PFSK-1 (cell line): ENCODE measurements at regions not wholly inside any gene's neighbourhood (a gene's known extent, or its start where the extent isn't known, plus 50 kb on each side); places are given as distances from the start of the nearest gene placed in this dataset.

ENCODE experiments used
- POLR2AphosphoS5 ChIP-seq: IDR thresholded peaks from 2 replicates; pipeline ENCODE4 v1.6.1; 2012; ENCODE audit warnings: low read depth, mild to moderate bottlenecking, control low read depth, low read length, moderate library complexity
- REST ChIP-seq, 2 experiments: IDR thresholded peaks; 2 replicates each; pipeline versions ENCODE4 v1.6.1 to v1.8.0; 2011 to 2012; ENCODE audit warnings: low read depth in 2 of 2, low read length in 2 of 2, control low read depth in 1 of 2, inconsistent platforms in 1 of 2, mild to moderate bottlenecking in 1 of 2, moderate library complexity in 1 of 2; ENCODE audit not compliant: insufficient read depth in 1 of 2
- SIN3A ChIP-seq: IDR thresholded peaks from 2 replicates; pipeline ENCODE4 v1.6.1; 2012; ENCODE audit warnings: mild to moderate bottlenecking, low read length, moderate library complexity, borderline replicate concordance; ENCODE audit not compliant: insufficient read depth
- TAF1 ChIP-seq: IDR thresholded peaks from 2 replicates; pipeline ENCODE4 v1.6.1; 2012; ENCODE audit warnings: low read length, control low read depth, borderline replicate concordance; ENCODE audit not compliant: insufficient read depth

- TF ChIP-seq REST (IDR thresholded peaks at IDR 0.05; ENCODE audit: insufficient read depth in 1 of 2, low read depth in 2 of 2, low read length in 2 of 2) (no peak), TAF1 (no peak), POLR2AphosphoS5 (no peak), SIN3A (no peak)
These were observed 81.5 kb upstream of the CLDN5 start for GRCh38 chr22:19605508-19606331.
